K562 (cell line): ENCODE measurements at regions not wholly inside any gene's neighbourhood (a gene's known extent, or its start where the extent isn't known, plus 50 kb on each side); places are given as distances from the start of the nearest gene placed in this dataset.

Experiments used
- BMI1 ChIP-seq: fragments of 150-350 bp; IDR thresholded peaks from 2 replicates; pipeline ENCODE4 v1.6.1; 2014; ENCODE audit warnings: low read length
- FOXP1 ChIP-seq: sonication (generic); formaldehyde crosslinking; IDR thresholded peaks from 2 replicates; pipeline ENCODE4 v1.8.0; 2022; ENCODE audit warnings: mild to moderate bottlenecking, missing genetic modification reagents
- LARP7 ChIP-seq: fragments of 450-650 bp; IDR thresholded peaks from 2 replicates; pipeline ENCODE4 v1.6.1; 2016
- MXI1 ChIP-seq: IDR thresholded peaks from 2 replicates; pipeline ENCODE4 v1.6.1; 2011; ENCODE audit warnings: low read depth, mild to moderate bottlenecking, improper control_type of control experiment, low read length
- NR3C1 ChIP-seq: sonication (generic); formaldehyde crosslinking; IDR thresholded peaks from 2 replicates; pipeline ENCODE4 v1.8.1; 2022; ENCODE audit warnings: missing genetic modification reagents
- PHTF2 ChIP-seq: fragments of 250-450 bp; sonication (Bioruptor Pico); IDR thresholded peaks from 2 replicates; pipeline ENCODE4 v1.5.0; 2021; ENCODE audit warnings: mild to moderate bottlenecking
- POLR2A ChIP-seq: fragments of 450-650 bp; conservative IDR thresholded peaks from 2 replicates; pipeline ENCODE4 v1.6.1; 2016
- SMAD1 ChIP-seq: fragments of 150-350 bp; IDR thresholded peaks from 2 replicates; pipeline ENCODE4 v1.6.1; 2014; ENCODE audit warnings: low read length, low read depth; ENCODE audit not compliant: partially characterized antibody
- SP2 ChIP-seq: IDR thresholded peaks from 2 replicates; pipeline ENCODE4 v1.6.1; 2011; ENCODE audit warnings: mild to moderate bottlenecking, low read depth, low read length, moderate library complexity; ENCODE audit not compliant: poor library complexity, severe bottlenecking; ENCODE audit errors: extremely low read depth
- SUPT5H ChIP-seq: fragments of 450-650 bp; IDR thresholded peaks from 2 replicates; pipeline ENCODE4 v1.6.1; 2016
- TRIM24 ChIP-seq, 2 experiments: fragments of 450-650 bp; IDR thresholded peaks; 2 replicates each; pipeline ENCODE4 v1.6.1; 2016
- ZEB2 ChIP-seq: fragments of 450-650 bp; IDR thresholded peaks from 2 replicates; pipeline ENCODE4 v1.6.1; 2016
- ZNF431 ChIP-seq: sonication (generic); formaldehyde crosslinking; IDR thresholded peaks from 2 replicates; pipeline ENCODE4 v1.8.0; 2022; ENCODE audit warnings: mild to moderate bottlenecking, missing genetic modification reagents
- TF ChIP-seq, protein P1 (sequence below), 3 experiments: IDR thresholded peaks in 2 of 3; conservative IDR thresholded peaks in 1 of 3; 2 replicates each; pipeline ENCODE4 v1.5.1; 2011 to 2012; ENCODE audit warnings: low read length in 3 of 3, mild to moderate bottlenecking in 3 of 3, control low read depth in 2 of 3, improper control_type of control experiment in 1 of 3, inconsistent platforms in 1 of 3, low read depth in 1 of 3, mixed read lengths in 1 of 3, moderate library complexity in 1 of 3; ENCODE audit not compliant: insufficient read depth in 2 of 3

GRCh38 chr13:63773476-63773875 lies 2357.8 kb upstream of the PCDH20 start:
- TF ChIP-seq LARP7 (no peak), POLR2A (no peak), MXI1 (no peak), BMI1 (no peak), SP2 (no peak), ZNF431 (CRISPR knock-in tag) (no peak), PHTF2 (CRISPR knock-in tag) (no peak), FOXP1 (CRISPR knock-in tag) (no peak), ZEB2 (no peak), NR3C1 (CRISPR knock-in tag) (no peak), TRIM24 (IDR thresholded peaks at IDR 0.05) (no peak), SUPT5H (no peak), SMAD1 (no peak)
- TF ChIP-seq, protein P1, sequence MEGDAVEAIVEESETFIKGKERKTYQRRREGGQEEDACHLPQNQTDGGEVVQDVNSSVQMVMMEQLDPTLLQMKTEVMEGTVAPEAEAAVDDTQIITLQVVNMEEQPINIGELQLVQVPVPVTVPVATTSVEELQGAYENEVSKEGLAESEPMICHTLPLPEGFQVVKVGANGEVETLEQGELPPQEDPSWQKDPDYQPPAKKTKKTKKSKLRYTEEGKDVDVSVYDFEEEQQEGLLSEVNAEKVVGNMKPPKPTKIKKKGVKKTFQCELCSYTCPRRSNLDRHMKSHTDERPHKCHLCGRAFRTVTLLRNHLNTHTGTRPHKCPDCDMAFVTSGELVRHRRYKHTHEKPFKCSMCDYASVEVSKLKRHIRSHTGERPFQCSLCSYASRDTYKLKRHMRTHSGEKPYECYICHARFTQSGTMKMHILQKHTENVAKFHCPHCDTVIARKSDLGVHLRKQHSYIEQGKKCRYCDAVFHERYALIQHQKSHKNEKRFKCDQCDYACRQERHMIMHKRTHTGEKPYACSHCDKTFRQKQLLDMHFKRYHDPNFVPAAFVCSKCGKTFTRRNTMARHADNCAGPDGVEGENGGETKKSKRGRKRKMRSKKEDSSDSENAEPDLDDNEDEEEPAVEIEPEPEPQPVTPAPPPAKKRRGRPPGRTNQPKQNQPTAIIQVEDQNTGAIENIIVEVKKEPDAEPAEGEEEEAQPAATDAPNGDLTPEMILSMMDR (IDR thresholded peaks at IDR 0.05 in 2 of 3, conservative IDR thresholded peaks at IDR 0.05 in 1 of 3; ENCODE audit: insufficient read depth in 2 of 3, low read depth in 1 of 3, low read length in 3 of 3) = no peak
